H1 (cell line): ENCODE measurements at regions not wholly inside any gene's neighbourhood (a gene's known extent, or its start where the extent isn't known, plus 50 kb on each side); places are given as distances from the start of the nearest gene placed in this dataset.

Experiments used
- CTCF ChIA-PET: fragments of 300-600 bp; sonication (Branson Sonifier 250); formaldehyde crosslinking; loops from one replicate; lab custom pipeline; 2021; ENCODE audit not compliant: partially characterized antibody; lab: Charles Lee
- POLR2A ChIA-PET: fragments of 300-600 bp; sonication (Branson Sonifier 250); formaldehyde crosslinking; loops from one replicate; lab custom pipeline; 2021; ENCODE audit warnings: inconsistent platforms; ENCODE audit not compliant: partially characterized antibody; lab: Charles Lee
- DNase-seq, 2 experiments: peaks; one replicate each; pipeline versions ENCODE4 v3.0.0 to v3.0.0-alpha.2; 2010 to 2022; ENCODE audit warnings: low spot score in 2 of 2, low read depth in 1 of 2, mixed read lengths in 1 of 2
- FAIRE-seq: peaks from 2 replicates; lab custom pipeline; 2011; peaks lifted over from hg19 to GRCh38; lab: Jason Lieb, UNC
- H2AFZ ChIP-seq: 2 replicates; pipeline ENCODE4 v1.8.1; 2012; ENCODE audit warnings: low read length, inconsistent platforms
- H2AK5ac ChIP-seq: 2 replicates; pipeline ENCODE4 v1.6.1; 2013; ENCODE audit warnings: low read depth, low read length
- H2BK120ac ChIP-seq: replicated peaks from 2 replicates; pipeline ENCODE3; 2013; ENCODE audit warnings: low read depth, low read length, inconsistent platforms
- H2BK12ac ChIP-seq: 2 replicates; pipeline ENCODE4 v1.6.1; 2013; ENCODE audit warnings: low read depth, low read length
- H2BK15ac ChIP-seq: 2 replicates; pipeline ENCODE4 v1.6.1; 2013; ENCODE audit warnings: low read length
- H2BK20ac ChIP-seq: 2 replicates; pipeline ENCODE4 v1.6.1; 2013; ENCODE audit warnings: low read length
- H2BK5ac ChIP-seq: 2 replicates; pipeline ENCODE4 v1.6.1; 2013; ENCODE audit warnings: low read depth, low read length
- H3K14ac ChIP-seq: 2 replicates; pipeline ENCODE4 v1.6.1; 2013; ENCODE audit warnings: inconsistent platforms; ENCODE audit not compliant: insufficient read length
- H3K18ac ChIP-seq: 2 replicates; pipeline ENCODE4 v1.6.1; 2013; ENCODE audit warnings: low read length; ENCODE audit errors: extremely low read depth
- H3K23ac ChIP-seq: 2 replicates; pipeline ENCODE4 v1.6.1; 2013; ENCODE audit warnings: inconsistent platforms; ENCODE audit not compliant: insufficient read length
- H3K23me2 ChIP-seq: 2 replicates; pipeline ENCODE4 v1.6.1; 2013; ENCODE audit warnings: low read depth, low read length
- H3K27ac ChIP-seq: 2 replicates; pipeline ENCODE4 v1.6.1; 2011; ENCODE audit warnings: low read depth, low read length, inconsistent platforms
- H3K27me3 ChIP-seq, 4 experiments: replicated peaks in 1 of 4; 1 replicate in 1 of 4; 2 replicates in 3 of 4; pipeline versions ENCODE4 v1.6.1 to v1.8.1; 2011 to 2013; ENCODE audit warnings: low read length in 3 of 4, mild to moderate bottlenecking in 3 of 4, inconsistent platforms in 2 of 4, mixed read lengths in 2 of 4, moderate library complexity in 1 of 4; ENCODE audit not compliant: control insufficient read depth in 3 of 4, insufficient read depth in 3 of 4; ENCODE audit errors: extremely low read depth in 1 of 4
- H3K36me3 ChIP-seq, 4 experiments: 2 replicates each; pipeline versions ENCODE4 v1.6.1 to v1.8.1; 2011 to 2013; ENCODE audit warnings: mild to moderate bottlenecking in 4 of 4, low read length in 3 of 4, moderate library complexity in 2 of 4, control low read depth in 1 of 4, inconsistent platforms in 1 of 4; ENCODE audit not compliant: insufficient read depth in 4 of 4, control insufficient read depth in 2 of 4
- H3K4ac ChIP-seq: replicated peaks from 2 replicates; pipeline ENCODE3; 2013; ENCODE audit warnings: low read length, low read depth, mixed read lengths, inconsistent platforms; ENCODE audit not compliant: insufficient read length
- H3K4me1 ChIP-seq, 4 experiments: replicated peaks in 1 of 4; 1 replicate in 1 of 4; 2 replicates in 3 of 4; pipeline versions ENCODE4 v1.6.1 to v1.8.1; 2011 to 2013; ENCODE audit warnings: low read length in 3 of 4, inconsistent platforms in 2 of 4, mixed read lengths in 1 of 4; ENCODE audit not compliant: insufficient read depth in 4 of 4, control insufficient read depth in 3 of 4
- H3K4me2 ChIP-seq, 2 experiments: 2 replicates each; pipeline versions ENCODE4 v1.6.1 to v1.8.1; 2011 to 2013; ENCODE audit warnings: low read depth in 2 of 2, low read length in 2 of 2, control low read depth in 1 of 2, inconsistent platforms in 1 of 2, mild to moderate bottlenecking in 1 of 2; ENCODE audit not compliant: insufficient read depth in 1 of 2
- H3K4me3 ChIP-seq, 4 experiments: fragments of 200-600, 300-600 bp in 1 of 4; sonication (generic), shearing (Covaris generic), sonication (Bioruptor Twin) in 1 of 4; 2 replicates each; pipeline versions ENCODE4 v1.5.1 to v1.8.1; 2011 to 2016; ENCODE audit warnings: low read length in 4 of 4, low read depth in 3 of 4, control low read depth in 2 of 4, inconsistent platforms in 2 of 4, mild to moderate bottlenecking in 2 of 4, mixed read lengths in 1 of 4, moderate library complexity in 1 of 4; ENCODE audit not compliant: insufficient read depth in 2 of 4; ENCODE audit errors: extremely low read depth in 1 of 4
- H3K56ac ChIP-seq: replicated peaks from 2 replicates; pipeline ENCODE3; 2013; ENCODE audit warnings: low read depth, mild to moderate bottlenecking, mixed read lengths, low read length, inconsistent platforms; ENCODE audit not compliant: insufficient read length
- H3K79me1 ChIP-seq: 2 replicates; pipeline ENCODE4 v1.6.1; 2013; ENCODE audit warnings: low read depth, low read length, control low read depth
- H3K79me2 ChIP-seq, 2 experiments: 2 replicates each; pipeline versions ENCODE4 v1.6.1 to v1.8.1; 2012 to 2013; ENCODE audit warnings: low read length in 2 of 2, mild to moderate bottlenecking in 2 of 2, inconsistent platforms in 1 of 2; ENCODE audit not compliant: insufficient read depth in 2 of 2, control insufficient read depth in 1 of 2
- H3K9ac ChIP-seq, 4 experiments: replicated peaks in 1 of 4; 1 replicate in 1 of 4; 2 replicates in 3 of 4; pipeline versions ENCODE4 v1.6.1 to v1.8.1; 2011 to 2013; ENCODE audit warnings: low read depth in 3 of 4, low read length in 3 of 4, control low read depth in 2 of 4, mild to moderate bottlenecking in 2 of 4, moderate library complexity in 2 of 4, inconsistent platforms in 1 of 4; ENCODE audit errors: extremely low read depth in 1 of 4
- H3K9me3 ChIP-seq, 2 experiments: 2 replicates each; pipeline versions ENCODE4 v1.6.1 to v1.8.1; 2012 to 2013; ENCODE audit warnings: mild to moderate bottlenecking in 2 of 2, moderate library complexity in 2 of 2, control low read depth in 1 of 2, inconsistent platforms in 1 of 2, low read depth in 1 of 2, low read length in 1 of 2, mixed read lengths in 1 of 2; ENCODE audit not compliant: insufficient read depth in 2 of 2
- H4K20me1 ChIP-seq, 2 experiments: replicated peaks in 1 of 2; 2 replicates each; pipeline versions ENCODE3 to v1.8.1; 2011 to 2013; ENCODE audit warnings: inconsistent platforms in 2 of 2, low read length in 2 of 2, mild to moderate bottlenecking in 1 of 2; ENCODE audit not compliant: insufficient read depth in 2 of 2, control insufficient read depth in 1 of 2
- H4K5ac ChIP-seq: 2 replicates; pipeline ENCODE4 v1.6.1; 2013; ENCODE audit warnings: low read length, low read depth, mixed read lengths, inconsistent platforms; ENCODE audit not compliant: insufficient read length
- H4K8ac ChIP-seq: 2 replicates; pipeline ENCODE4 v1.8.0; 2013; ENCODE audit warnings: mild to moderate bottlenecking, moderate library complexity, low read length, inconsistent platforms; ENCODE audit not compliant: insufficient read depth; ENCODE audit errors: extremely low read depth
- H4K91ac ChIP-seq: replicated peaks from 2 replicates; pipeline ENCODE3; 2013; ENCODE audit warnings: low read length, mixed read lengths, inconsistent platforms; ENCODE audit not compliant: insufficient read length
- ASH2L ChIP-seq: fragments of 200-600, 300-600 bp; sonication (generic); IDR thresholded peaks from one replicate; pipeline ENCODE4 v1.7.1; 2017; ENCODE audit warnings: low read length
- BACH1 ChIP-seq: IDR thresholded peaks from 2 replicates; pipeline ENCODE4 v1.6.1; 2012; ENCODE audit warnings: low read length, improper control_type of control experiment
- CREB1 ChIP-seq: IDR thresholded peaks from 2 replicates; pipeline ENCODE4 v1.6.1; 2012; ENCODE audit warnings: inconsistent platforms
- CTCF ChIP-seq, 3 experiments: IDR thresholded peaks; 1 replicate in 2 of 3; 2 replicates in 1 of 3; pipeline versions ENCODE4 v1.5.1 to v1.6.1; 2011; ENCODE audit warnings: low read length in 3 of 3, mild to moderate bottlenecking in 3 of 3, inconsistent platforms in 2 of 3, low read depth in 1 of 3, moderate library complexity in 1 of 3; ENCODE audit not compliant: insufficient read depth in 1 of 3; ENCODE audit errors: control extremely low read depth in 1 of 3
- EP300 ChIP-seq, 2 experiments: IDR thresholded peaks; 1 replicate in 1 of 2; 2 replicates in 1 of 2; pipeline ENCODE4 v1.6.1; 2011 to 2012; ENCODE audit warnings: low read depth in 2 of 2, low read length in 2 of 2, mild to moderate bottlenecking in 2 of 2, borderline replicate concordance in 1 of 2, inconsistent platforms in 1 of 2, moderate library complexity in 1 of 2
- FOSL1 ChIP-seq: IDR thresholded peaks from 2 replicates; pipeline ENCODE4 v1.6.1; 2011; ENCODE audit warnings: mild to moderate bottlenecking, low read depth, low read length, moderate library complexity; ENCODE audit not compliant: insufficient read depth
- KDM1A ChIP-seq: fragments of 200-600, 300-600 bp; sonication (generic); IDR thresholded peaks from 2 replicates; pipeline ENCODE4 v1.7.1; 2016; ENCODE audit warnings: mild to moderate bottlenecking, low read length, borderline replicate concordance
- KDM4A ChIP-seq: IDR thresholded peaks from one replicate; pipeline ENCODE4 v1.7.1; 2012; ENCODE audit warnings: low read depth, mild to moderate bottlenecking, moderate library complexity, low read length, inconsistent platforms; ENCODE audit not compliant: severe bottlenecking
- MAFK ChIP-seq: IDR thresholded peaks from 2 replicates; pipeline ENCODE4 v1.6.1; 2012; ENCODE audit warnings: low read depth, mild to moderate bottlenecking, improper control_type of control experiment, low read length
- POU5F1 ChIP-seq: IDR thresholded peaks from 2 replicates; pipeline ENCODE4 v1.6.1; 2011; ENCODE audit warnings: low read depth, mild to moderate bottlenecking, low read length, moderate library complexity
- RFX5 ChIP-seq: IDR thresholded peaks from 2 replicates; pipeline ENCODE4 v1.6.1; 2011; ENCODE audit warnings: low read depth, low read length, improper control_type of control experiment, borderline replicate concordance
- SIN3A ChIP-seq, 2 experiments: IDR thresholded peaks in 1 of 2; conservative IDR thresholded peaks in 1 of 2; 2 replicates each; pipeline ENCODE4 v1.6.1; 2011 to 2012; ENCODE audit warnings: low read length in 2 of 2, improper control_type of control experiment in 1 of 2, low read depth in 1 of 2, mild to moderate bottlenecking in 1 of 2
- SUZ12 ChIP-seq: fragments of 200-600 bp; sonication (generic); IDR thresholded peaks from 2 replicates; pipeline ENCODE4 v1.6.1; 2012; ENCODE audit warnings: mild to moderate bottlenecking, inconsistent platforms, low read length, moderate library complexity, mixed read lengths

GRCh38 chr11:8747173-8747572 lies 64.6 kb downstream of the RPL27A start:
- Histone ChIP-seq H2BK120ac (no peak overlapping the region), H3K9ac (no peak overlapping the region), H3K27ac (no peak overlapping the region), H2BK20ac (no peak overlapping the region), H3K4me2 (no peak overlapping the region), H3K23me2 (no peaks in the 10 kb centered on the region), H3K79me2 (no peaks in the 10 kb centered on the region), H2BK15ac (no peak overlapping the region), H4K5ac (no peak overlapping the region), H3K79me1 (no peaks in the 10 kb centered on the region), H3K4me1 (peaks cover 0 to 7% (median 1%) of the 10 kb centered on the region in 4 experiments; a peak in 2 of 7 replicates), H2BK12ac (no peak overlapping the region), H3K4me3 (no peak overlapping the region), H3K27me3 (peaks cover 0 to 2% (median 0%) of the 10 kb centered on the region in 4 experiments; a peak in 1 of 7 replicates), H4K20me1 (no peaks in the 10 kb centered on the region), H4K8ac (no peak overlapping the region), H3K56ac (no peak overlapping the region), H3K9me3 (no peaks in the 10 kb centered on the region), H3K36me3 (no peaks in the 10 kb centered on the region), H3K18ac (no peak overlapping the region), H2AK5ac (no peak overlapping the region), H3K4ac (no peak overlapping the region), H2AFZ (no peak overlapping the region), H2BK5ac (no peak overlapping the region), H3K14ac (no peak overlapping the region), H3K23ac (no peak overlapping the region), H4K91ac (no peak overlapping the region)
- CTCF ChIA-PET: interaction anchor here (1.0 to 3.5 kb wide), 7 partner anchors 9 to 66 kb away, joined by 3 to 13 read pairs (median 3); no protein-coding TSS in a partner anchor
- no peak for FAIRE-seq
- POLR2A ChIA-PET: interaction anchor here (1.0 to 1.2 kb wide), 3 partner anchors 32 to 79 kb away, joined by 3 to 6 read pairs (median 4); partner anchors contain the start of gene RPL27A
- DNase-seq: no peak
- no peak for TF ChIP-seq KDM1A
- no peak for TF ChIP-seq SIN3A (conservative IDR thresholded peaks at IDR 0.05 in 1 of 2, IDR thresholded peaks at IDR 0.05 in 1 of 2; ENCODE audit: low read depth in 1 of 2, low read length in 2 of 2)
- no peak for TF ChIP-seq CREB1
- TF ChIP-seq EP300 (IDR thresholded peaks at IDR 0.05; ENCODE audit: borderline replicate concordance in 1 of 2, low read depth in 2 of 2, low read length in 2 of 2): no peak
- no peak for TF ChIP-seq CTCF (IDR thresholded peaks at IDR 0.05; ENCODE audit: control extremely low read depth in 1 of 3, insufficient read depth in 1 of 3, low read depth in 1 of 3, low read length in 3 of 3)
- TF ChIP-seq SUZ12: no peak
- no peak for TF ChIP-seq POU5F1
- no peak for TF ChIP-seq FOSL1
- no peak for TF ChIP-seq BACH1
- TF ChIP-seq MAFK: no peak
- TF ChIP-seq ASH2L: no peak
- no peak for TF ChIP-seq RFX5
- TF ChIP-seq KDM4A: no peak
